ENCODE measurements at regions not wholly inside any gene's neighbourhood (a gene's known extent, or its start where the extent isn't known, plus 50 kb on each side); places are given as distances from the start of the nearest gene placed in this dataset.

GRCh38 chr15:94670438-94671034 is 439.2 kb downstream of the MCTP2 start:
- peak in 2 of 42 donors; percentile 6 to 55 for DNase-seq
- intact Hi-C loops (cut with DNase I): loop anchor here (10.0 kb wide), 1 partner anchor 614 kb away; no protein-coding TSS in a partner anchor

- intact Hi-C loops (cut with DNase I): loop anchor here (10.0 kb wide), 1 partner anchor 613 kb away; no protein-coding TSS in a partner anchor
- peak in 5 of 42 donors; percentile 2 to 30 (median 7) for DNase-seq
Measured at GRCh38 chr15:94671858-94672532, 440.6 kb downstream of the MCTP2 start.

- intact Hi-C loops (cut with DNase I): loop anchor here (10.0 kb wide), 1 partner anchor 611 kb away; no protein-coding TSS in a partner anchor
- DNase-seq: no peak
Measured at GRCh38 chr15:94673801-94674200, 442.4 kb downstream of the MCTP2 start.

GRCh38 chr15:94674296-94674695 is 442.9 kb downstream of the MCTP2 start:
- DNase-seq: peak in 9 of 42 donors; percentile 10 to 44 (median 18)
- intact Hi-C loops (cut with DNase I): loop anchor here (10.0 kb wide), 1 partner anchor 611 kb away; no protein-coding TSS in a partner anchor

GRCh38 chr15:94677202-94677790 is 445.9 kb downstream of the MCTP2 start:
- intact Hi-C loops (cut with DNase I): loop anchor here (10.0 kb wide), 1 partner anchor 608 kb away; no protein-coding TSS in a partner anchor
- no peak for DNase-seq

- intact Hi-C loops (cut with DNase I): no loop called here
Measured at GRCh38 chr15:94682171-94682570, 450.8 kb downstream of the MCTP2 start.

GRCh38 chr15:94683902-94684301 is 452.5 kb downstream of the MCTP2 start:
- no peak for DNase-seq
- intact Hi-C loops (cut with DNase I): no loop called here

More at GRCh38 chr15:94682171-94682570, 450.8 kb downstream of the MCTP2 start:
- DNase-seq: no peak

- DNase-seq: no peak
- intact Hi-C loops (cut with DNase I): no loop called here
Measured at GRCh38 chr15:94691169-94691568, 459.8 kb downstream of the MCTP2 start.

- intact Hi-C loops (cut with DNase I): no loop called here
- DNase-seq: no peak
Measured at GRCh38 chr15:94692710-94693109, 461.3 kb downstream of the MCTP2 start.

GRCh38 chr15:94700211-94700610 is 468.9 kb downstream of the MCTP2 start:
- intact Hi-C loops (cut with DNase I): no loop called here

GRCh38 chr15:94701281-94701985 is 470.1 kb downstream of the MCTP2 start:
- DNase-seq: no peak
- intact Hi-C loops (cut with DNase I): no loop called here

More at GRCh38 chr15:94700211-94700610, 468.9 kb downstream of the MCTP2 start:
- DNase-seq: no peak

- intact Hi-C loops (cut with DNase I): no loop called here
- no peak for DNase-seq
Measured at GRCh38 chr15:94703596-94703995, 472.2 kb downstream of the MCTP2 start.

- no peak for DNase-seq
- intact Hi-C loops (cut with DNase I): no loop called here
Measured at GRCh38 chr15:94704421-94704820, 473.1 kb downstream of the MCTP2 start.

- intact Hi-C loops (cut with DNase I): no loop called here
- DNase-seq: no peak
Measured at GRCh38 chr15:94704946-94705345, 473.6 kb downstream of the MCTP2 start.

- peak in 9 of 42 donors; percentile 3 to 41 (median 12) for DNase-seq
Measured at GRCh38 chr15:94709319-94709718, 478.0 kb downstream of the MCTP2 start.

GRCh38 chr15:94722024-94722636 is 490.8 kb downstream of the MCTP2 start:
- intact Hi-C loops (cut with DNase I): no loop called here
- no peak for DNase-seq

More at GRCh38 chr15:94709319-94709718, 478.0 kb downstream of the MCTP2 start:
- intact Hi-C loops (cut with DNase I): no loop called here

GRCh38 chr15:94723801-94724200 is 492.4 kb downstream of the MCTP2 start:
- DNase-seq: no peak
- intact Hi-C loops (cut with DNase I): no loop called here

- intact Hi-C loops (cut with DNase I): no loop called here
- DNase-seq: no peak
Measured at GRCh38 chr15:94731286-94731685, 499.9 kb downstream of the MCTP2 start.

GRCh38 chr15:94734460-94734859 is 503.1 kb downstream of the MCTP2 start:
- DNase-seq: no peak
- intact Hi-C loops (cut with DNase I): no loop called here

Data from head of caudate nucleus (tissue), 42 donors.